Activated CD4-positive, alpha-beta T cell treated with anti-CD3 and anti-CD28 coated beads, Interleukin-2, amount 50 U/mL, for 48 hours (primary cell): ENCODE measurements at regions not wholly inside any gene's neighbourhood (a gene's known extent, or its start where the extent isn't known, plus 50 kb on each side); places are given as distances from the start of the nearest gene placed in this dataset.
"Not testable (repeated sequence)": the region's sequence is repeated elsewhere in the genome, so short reads cannot be mapped to it uniquely, and the experiment has no call there.

Experiments
- DNase-seq, 2 experiments: peaks; one replicate each; pipeline ENCODE4 v3.0.0-alpha.2; 2020

DNA sequence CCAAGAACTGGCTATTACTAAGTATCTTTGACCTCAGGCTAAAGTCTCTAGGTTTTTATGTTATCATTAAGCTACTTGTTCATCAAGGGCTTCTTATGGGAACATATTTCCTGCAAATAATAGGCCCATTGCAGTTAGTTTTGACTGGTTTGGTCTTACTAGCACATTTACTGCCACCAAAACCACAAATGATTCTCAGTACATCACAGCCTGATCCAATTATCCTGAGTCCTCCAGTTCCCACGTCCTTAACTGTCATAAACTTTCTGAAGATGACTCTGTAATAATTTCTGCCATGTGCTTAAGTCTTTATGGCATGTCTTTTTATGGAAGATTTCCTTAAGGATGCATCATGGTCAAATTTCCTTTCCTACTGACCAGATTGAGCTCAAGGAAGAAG, 123.3 kb upstream of the TANK start:
- no peak for DNase-seq

GRCh38 chr2:161039071-161039470, 121.2 kb upstream of the TANK start:
- DNase-seq, result no peak

- DNase-seq, result no peak
These were observed 118.9 kb upstream of the TANK start for GRCh38 chr2:161041356-161041755.

DNA sequence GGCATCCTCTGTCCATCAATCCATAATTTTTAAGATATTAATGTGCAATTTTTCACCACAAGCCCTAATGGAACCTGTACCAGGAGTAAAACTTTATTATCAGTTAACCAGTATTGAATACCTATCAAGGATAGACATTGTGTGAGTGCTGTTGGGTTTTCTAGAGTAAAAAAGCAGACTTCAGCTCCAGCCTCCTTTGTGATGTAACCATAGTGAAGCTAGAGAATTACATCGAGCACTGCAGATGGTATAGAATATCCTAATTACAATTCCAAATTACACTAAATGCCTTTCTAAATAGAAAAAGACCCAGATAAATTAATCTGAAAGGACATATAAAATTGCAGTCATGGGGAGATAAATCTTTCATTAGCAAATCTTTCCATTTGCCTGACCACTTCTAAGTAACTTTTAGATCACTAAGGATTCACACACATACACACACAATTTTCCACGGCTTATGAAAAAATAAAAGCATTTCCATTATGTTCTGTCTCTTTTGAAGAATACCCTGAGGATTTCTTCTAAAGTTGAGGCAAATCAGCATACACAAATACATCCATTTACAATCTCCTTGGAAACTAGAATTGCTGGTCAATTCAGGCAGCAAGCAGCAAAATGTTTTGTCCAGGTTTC, 117.1 kb upstream of the TANK start:
- DNase-seq, result no peak

DNA sequence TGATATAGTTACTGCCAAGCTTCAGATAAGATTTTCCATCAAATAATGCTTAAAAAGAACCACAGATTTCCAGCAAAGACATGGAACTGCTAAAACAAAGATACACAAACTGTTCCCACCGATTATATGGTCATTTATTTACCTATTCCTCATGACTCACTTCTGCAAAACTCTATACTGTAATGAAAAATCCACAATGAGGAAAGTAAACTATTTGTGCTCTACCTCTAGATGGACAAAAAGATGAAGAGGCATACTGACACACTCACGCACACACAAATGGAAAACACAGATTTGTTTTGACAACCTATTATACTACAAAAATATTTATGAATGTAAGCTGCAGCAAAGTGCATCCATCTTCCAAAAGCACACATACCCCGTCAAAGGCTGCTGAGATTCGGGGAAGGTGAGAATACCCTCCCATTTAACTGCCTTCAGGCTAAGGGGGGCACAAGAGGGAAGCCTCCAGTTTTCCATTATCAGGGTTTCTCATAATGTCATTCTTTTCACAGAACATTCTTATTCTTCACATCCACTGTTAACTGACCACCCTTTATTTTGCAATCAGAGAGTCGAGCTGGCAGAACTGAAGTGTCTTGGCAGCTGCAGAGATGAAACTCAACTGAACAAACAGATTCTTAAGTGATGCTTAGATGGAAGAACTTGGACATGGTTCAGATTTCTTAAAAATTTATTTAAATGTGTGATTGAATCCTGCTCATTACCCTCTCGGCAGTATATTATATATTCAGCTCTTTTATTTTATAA, 115.9 kb upstream of the TANK start:
- DNase-seq, result no peak

GRCh38 chr2:161044921-161045320, 115.3 kb upstream of the TANK start:
- no peak for DNase-seq

- no peak for DNase-seq
These were observed 114.5 kb upstream of the TANK start for GRCh38 chr2:161045726-161046125.

GRCh38 chr2:161046876-161047275, 113.4 kb upstream of the TANK start:
- DNase-seq, result no peak

DNA sequence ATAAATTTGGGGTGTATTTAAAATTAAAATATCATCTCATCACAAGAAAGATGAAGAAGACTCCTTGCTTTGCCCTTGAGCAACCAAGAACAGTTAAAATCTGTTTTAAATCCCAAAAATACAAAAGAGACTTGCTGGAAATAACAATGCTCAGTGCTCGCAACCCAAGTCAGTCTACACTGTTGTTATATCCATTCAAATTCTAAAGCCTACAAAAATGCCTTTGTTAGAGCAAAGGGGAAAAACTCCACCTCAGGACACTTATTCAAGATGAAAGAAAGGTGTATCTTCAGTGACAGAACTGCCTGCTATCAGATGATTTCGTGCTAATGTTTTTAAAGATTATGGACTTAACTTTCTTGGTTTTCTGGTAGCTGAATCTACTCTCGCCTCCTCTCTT, 111.9 kb upstream of the TANK start:
- DNase-seq, result no peak

- no peak for DNase-seq
These were observed 110.7 kb upstream of the TANK start for GRCh38 chr2:161049559-161049958.

DNA sequence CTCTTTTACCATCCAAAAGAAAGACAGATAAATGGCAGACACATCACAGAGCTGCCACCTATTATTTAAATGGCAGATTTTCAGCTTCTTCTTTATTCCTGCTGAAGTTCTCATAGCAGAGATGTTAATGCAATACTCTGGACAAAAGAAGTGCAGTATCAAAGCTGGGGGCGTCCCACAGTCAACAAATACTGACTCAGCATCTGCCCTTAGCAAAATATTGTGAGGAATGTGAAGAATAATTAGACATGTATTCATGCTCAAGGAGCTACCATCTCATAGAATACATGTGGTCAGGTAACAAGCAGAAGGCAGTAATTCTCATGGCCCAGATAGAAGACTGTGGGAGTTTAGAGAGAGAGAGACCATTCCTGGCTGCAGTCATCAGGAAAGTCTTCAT, 108.0 kb upstream of the TANK start:
- DNase-seq, result no peak

- DNase-seq, result no peak
These were observed 104.9 kb upstream of the TANK start for GRCh38 chr2:161055289-161055688.

DNA sequence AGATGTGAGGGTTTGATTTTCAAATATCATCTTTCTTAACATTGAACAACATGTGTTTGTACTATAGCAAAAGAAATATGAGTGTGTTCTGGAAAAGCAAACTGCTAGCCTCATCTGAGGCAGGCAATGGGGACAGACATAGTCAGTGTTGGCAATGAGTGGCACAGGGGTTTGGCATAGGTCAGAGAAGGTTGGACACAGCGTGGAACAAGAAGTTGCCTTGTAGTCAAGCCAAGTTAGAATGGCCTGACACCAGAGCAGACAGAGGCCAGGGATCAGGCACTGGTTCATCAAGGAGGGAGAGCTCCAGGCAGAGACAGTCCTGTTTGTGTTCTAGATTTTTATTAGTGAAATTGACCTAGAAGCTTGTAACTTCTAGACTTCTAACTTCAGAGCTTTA, 100.8 kb upstream of the TANK start:
- no peak for DNase-seq

GRCh38 chr2:161061786-161062185, 98.4 kb upstream of the TANK start:
- no peak for DNase-seq

- peak; percentile 70 to 78 for DNase-seq
These were observed 96.9 kb upstream of the TANK start for GRCh38 chr2:161063157-161063945.

- no peak for DNase-seq
These were observed 96.3 kb upstream of the TANK start for GRCh38 chr2:161063946-161064306.

DNA sequence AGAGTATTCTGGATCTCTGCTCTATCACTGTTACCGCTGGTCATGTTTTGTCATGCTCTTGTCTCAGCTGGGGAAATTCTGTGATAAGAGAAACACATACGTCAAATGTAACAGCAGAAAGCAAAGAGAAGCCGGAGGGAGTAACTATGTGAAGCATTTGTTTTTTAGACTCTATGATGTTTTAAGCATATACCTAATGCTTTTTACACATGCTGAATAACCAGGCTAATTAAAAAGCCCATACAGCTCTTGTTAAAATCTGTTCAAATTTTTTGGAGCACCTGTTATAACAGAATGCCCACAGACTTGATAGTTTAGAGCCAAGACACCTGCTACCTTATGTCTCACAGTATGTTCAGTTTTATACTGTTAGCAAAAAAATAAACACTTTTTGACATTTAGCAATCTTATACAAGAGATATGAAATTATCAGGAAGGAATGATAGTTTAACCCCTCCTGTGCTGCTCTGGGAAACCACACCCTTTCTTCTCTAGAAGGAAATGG, 92.3 kb upstream of the TANK start:
- DNase-seq, result no peak

DNA sequence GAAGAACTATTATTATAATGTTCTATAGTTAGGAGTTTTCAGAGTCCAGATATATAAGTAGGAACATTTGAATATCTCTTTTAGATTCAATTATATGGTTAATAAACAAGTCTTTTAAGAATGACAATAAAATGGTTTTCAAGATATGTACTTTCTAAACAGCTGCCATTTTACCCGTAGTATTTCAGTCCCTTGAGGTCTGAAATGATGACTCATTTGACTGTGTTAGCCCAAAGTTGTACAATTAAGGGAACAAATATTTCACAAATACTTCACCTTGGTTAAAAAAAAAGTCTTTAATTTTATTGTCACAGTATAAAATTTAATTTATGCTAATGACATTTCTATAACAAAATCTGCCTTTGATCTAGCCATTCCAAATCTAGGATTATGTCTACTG, 91.6 kb upstream of the TANK start:
- DNase-seq, result no peak

GRCh38 chr2:161070693-161071479, 89.3 kb upstream of the TANK start:
- no peak for DNase-seq

DNA sequence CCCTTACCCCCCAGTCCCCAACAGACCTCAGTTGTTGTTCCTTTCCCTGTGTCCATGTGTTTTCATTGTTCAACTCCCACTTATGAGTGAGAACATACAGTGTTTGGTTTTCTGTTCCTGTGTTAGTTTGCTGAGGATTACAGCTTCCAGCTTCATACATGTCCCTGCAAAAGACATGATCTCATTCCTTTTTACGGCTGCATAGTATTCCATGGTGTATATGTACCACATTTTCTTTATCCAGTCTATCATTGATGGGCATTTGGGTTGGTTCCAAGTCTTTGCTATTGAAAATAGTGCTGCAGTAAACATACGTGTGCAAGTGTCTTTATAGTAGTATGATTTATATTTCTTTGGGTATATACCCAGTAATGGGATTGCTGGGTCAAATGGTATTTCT, 87.8 kb upstream of the TANK start:
- not testable (repeated sequence) for DNase-seq

DNA sequence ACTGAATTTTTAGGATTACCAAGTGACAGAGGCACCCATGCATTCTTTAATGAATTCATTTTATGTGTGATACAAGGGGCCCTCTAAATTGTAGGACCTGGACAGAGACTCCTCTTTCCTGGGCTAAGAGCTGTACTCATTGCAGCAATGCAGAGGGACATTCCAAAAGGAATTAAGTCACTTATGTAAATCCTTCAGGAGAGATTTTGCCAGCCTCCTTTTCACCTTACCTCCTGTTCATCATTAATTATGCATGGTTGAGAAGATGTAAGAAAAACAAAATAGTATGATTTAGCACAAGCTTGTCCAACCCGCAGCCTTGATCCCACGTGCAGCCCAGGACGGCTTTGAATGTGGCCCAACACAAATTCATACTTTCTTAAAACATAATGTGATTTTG, 84.5 kb upstream of the TANK start:
- no peak for DNase-seq

GRCh38 chr2:161076936-161077335, 83.3 kb upstream of the TANK start:
- no peak for DNase-seq
